ENCODE measurements at regions not wholly inside any gene's neighbourhood (a gene's known extent, or its start where the extent isn't known, plus 50 kb on each side); places are given as distances from the start of the nearest gene placed in this dataset.
"Not testable (repeated sequence)": the region's sequence is repeated elsewhere in the genome, so short reads cannot be mapped to it uniquely, and the experiment has no call there.

- not testable (repeated sequence) for TF ChIP-seq CTCF, POLR2A, EP300 (IDR thresholded peaks at IDR 0.05)
These were observed 72.9 kb upstream of the RGPD4 start for GRCh38 chr2:107753806-107754205.

All from upper lobe of left lung (tissue), 4 donors.